ENCODE measurements at regions not wholly inside any gene's neighbourhood (a gene's known extent, or its start where the extent isn't known, plus 50 kb on each side); places are given as distances from the start of the nearest gene placed in this dataset.

DNA sequence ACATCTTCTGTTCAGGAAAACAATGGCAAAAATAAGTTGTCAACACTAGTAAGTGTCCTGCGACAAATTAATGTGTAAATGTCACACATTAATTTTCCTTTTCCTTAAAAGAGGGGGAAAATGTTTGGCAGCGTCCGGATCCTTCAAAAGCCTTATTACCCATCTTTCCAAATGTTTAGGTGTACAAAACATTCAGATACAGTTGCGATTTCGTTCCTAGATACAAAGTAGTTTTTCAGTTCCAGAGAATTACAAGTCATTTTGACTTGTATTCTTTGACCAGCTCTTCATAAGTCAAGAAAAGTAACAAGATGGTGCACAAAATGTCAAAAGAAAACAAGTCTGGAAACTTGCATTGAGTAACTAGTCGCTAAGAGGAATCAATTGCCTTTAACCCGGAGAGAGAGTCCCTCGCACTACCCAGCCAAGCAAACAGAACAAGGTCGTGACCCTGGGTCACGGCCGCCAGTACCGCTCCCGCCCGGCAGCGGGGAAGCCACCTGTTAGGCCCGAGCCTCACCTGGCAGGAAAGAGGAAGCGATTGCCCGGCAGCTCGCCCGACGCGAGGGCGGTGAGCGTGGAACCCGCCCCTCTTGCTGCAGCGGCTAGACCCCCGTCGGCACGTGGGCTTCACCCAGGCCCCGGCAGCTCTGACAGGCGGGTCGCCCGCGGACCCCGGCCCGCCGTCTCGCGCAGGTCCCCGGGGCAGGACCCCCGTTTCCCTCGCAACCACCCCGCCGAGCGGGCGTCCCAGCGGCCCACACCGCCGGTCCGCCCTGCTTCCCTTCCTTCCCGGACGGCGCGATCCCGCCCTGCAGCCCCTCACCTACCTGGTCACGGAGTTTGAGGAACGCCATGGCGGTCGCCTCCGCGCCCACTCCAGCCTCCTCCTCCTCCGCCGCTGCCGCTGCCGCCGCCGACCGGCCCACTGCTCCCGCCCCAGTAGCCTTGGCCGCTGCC is 61.0 kb upstream of the ANKRD28 start:
- Histone ChIP-seq H2AFZ (ENCODE audit: low read depth, low read length) (peak overlapping the region; percentile 99), H3K4me1 (ENCODE audit: control insufficient read depth, extremely low read depth, insufficient read depth, low read length) (peaks cover 16% of the 10 kb centered on the region), H3K79me2 (ENCODE audit: control insufficient read depth, insufficient read depth, low read length) (peaks cover 8% of the 10 kb centered on the region), H3K27me3 (ENCODE audit: control insufficient read depth in 2 of 2, insufficient read depth in 2 of 2, low read length in 2 of 2) (no peaks in the 10 kb centered on the region), H3K9me1 (replicated peaks; ENCODE audit: control insufficient read depth, extremely low read depth, insufficient read depth, low read length) (no peaks in the 10 kb centered on the region), H3K4me3 (replicated peaks in 1 of 3; ENCODE audit: insufficient read depth in 1 of 3, low read depth in 1 of 3, low read length in 3 of 3) (peak overlapping the region; percentile 79 to 99 (median 86)), H3K4me2 (ENCODE audit: insufficient read depth, low read length) (peak overlapping the region; percentile 79), H3K36me3 (ENCODE audit: control insufficient read depth in 2 of 2, extremely low read depth in 1 of 2, insufficient read depth in 2 of 2, low read length in 2 of 2) (no peaks in the 10 kb centered on the region), H3K27ac (ENCODE audit: insufficient read depth, low read depth, low read length) (peak overlapping the region; percentile 17), H3K9ac (replicated peaks; ENCODE audit: extremely low read depth, insufficient read depth, low read length) (peak overlapping the region; percentile 68), H4K20me1 (replicated peaks; ENCODE audit: control insufficient read depth, extremely low read depth, insufficient read depth, low read length) (no peaks in the 10 kb centered on the region), H3K9me3 (replicated peaks; ENCODE audit: control insufficient read depth, insufficient read depth, low read length) (no peaks in the 10 kb centered on the region)
- DNase-seq (ENCODE audit: low read depth, low spot score) (peak; percentile 20), FAIRE-seq (peak; percentile 47)
- BruUV-seq (replicated peaks): no TSS peak
- POLR2A ChIA-PET: interaction anchor here (0.6 kb wide), 1 partner anchor 192 kb away, joined by 13 read pairs; no protein-coding TSS in a partner anchor
- intact Hi-C loops (cut with micrococcal nuclease) (no loop called here), dilution Hi-C loops (cut with MboI; ENCODE audit: extremely low pct_ligation_motif_present, low sequenced_read_pairs) (no loop called here)
- no peak for TF ChIP-seq FOS (IDR thresholded peaks at IDR 0.05; ENCODE audit: borderline replicate concordance, insufficient read depth, low read length)
- TF ChIP-seq POLR2AphosphoS5 (IDR thresholded peaks at IDR 0.05; ENCODE audit: insufficient read depth, low read depth, low read length): no peak
- TF ChIP-seq, protein P1, sequence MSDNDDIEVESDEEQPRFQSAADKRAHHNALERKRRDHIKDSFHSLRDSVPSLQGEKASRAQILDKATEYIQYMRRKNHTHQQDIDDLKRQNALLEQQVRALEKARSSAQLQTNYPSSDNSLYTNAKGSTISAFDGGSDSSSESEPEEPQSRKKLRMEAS (IDR thresholded peaks at IDR 0.05; ENCODE audit: insufficient read depth, insufficient read length): no peak
- TF ChIP-seq, protein P2, sequence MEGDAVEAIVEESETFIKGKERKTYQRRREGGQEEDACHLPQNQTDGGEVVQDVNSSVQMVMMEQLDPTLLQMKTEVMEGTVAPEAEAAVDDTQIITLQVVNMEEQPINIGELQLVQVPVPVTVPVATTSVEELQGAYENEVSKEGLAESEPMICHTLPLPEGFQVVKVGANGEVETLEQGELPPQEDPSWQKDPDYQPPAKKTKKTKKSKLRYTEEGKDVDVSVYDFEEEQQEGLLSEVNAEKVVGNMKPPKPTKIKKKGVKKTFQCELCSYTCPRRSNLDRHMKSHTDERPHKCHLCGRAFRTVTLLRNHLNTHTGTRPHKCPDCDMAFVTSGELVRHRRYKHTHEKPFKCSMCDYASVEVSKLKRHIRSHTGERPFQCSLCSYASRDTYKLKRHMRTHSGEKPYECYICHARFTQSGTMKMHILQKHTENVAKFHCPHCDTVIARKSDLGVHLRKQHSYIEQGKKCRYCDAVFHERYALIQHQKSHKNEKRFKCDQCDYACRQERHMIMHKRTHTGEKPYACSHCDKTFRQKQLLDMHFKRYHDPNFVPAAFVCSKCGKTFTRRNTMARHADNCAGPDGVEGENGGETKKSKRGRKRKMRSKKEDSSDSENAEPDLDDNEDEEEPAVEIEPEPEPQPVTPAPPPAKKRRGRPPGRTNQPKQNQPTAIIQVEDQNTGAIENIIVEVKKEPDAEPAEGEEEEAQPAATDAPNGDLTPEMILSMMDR (IDR thresholded peaks at IDR 0.05; ENCODE audit: extremely low read depth in 1 of 2, insufficient read depth in 1 of 2, low read depth in 1 of 2, low read length in 2 of 2): no peak
- no peak for TF ChIP-seq JUN (IDR thresholded peaks at IDR 0.05; ENCODE audit: borderline replicate concordance, insufficient read depth, insufficient read length, low read depth)
- TF ChIP-seq POLR2A (IDR thresholded peaks at IDR 0.05; ENCODE audit: low read depth, low read length): no peak
- TF ChIP-seq GATA2 (IDR thresholded peaks at IDR 0.05; ENCODE audit: insufficient read depth, insufficient read length, low read depth, low read length): no peak
- TF ChIP-seq EZH2 (IDR thresholded peaks at IDR 0.05; ENCODE audit: borderline replicate concordance, low read depth, low read length, severe bottlenecking): no peak
- no peak for TF ChIP-seq MYC (IDR thresholded peaks at IDR 0.05; ENCODE audit: low read depth, low read length)
- CTCF ChIA-PET: no interaction called here

Measured in endothelial cell of umbilical vein (primary cell).